ENCODE measurements at regions not wholly inside any gene's neighbourhood (a gene's known extent, or its start where the extent isn't known, plus 50 kb on each side); places are given as distances from the start of the nearest gene placed in this dataset.

DNA sequence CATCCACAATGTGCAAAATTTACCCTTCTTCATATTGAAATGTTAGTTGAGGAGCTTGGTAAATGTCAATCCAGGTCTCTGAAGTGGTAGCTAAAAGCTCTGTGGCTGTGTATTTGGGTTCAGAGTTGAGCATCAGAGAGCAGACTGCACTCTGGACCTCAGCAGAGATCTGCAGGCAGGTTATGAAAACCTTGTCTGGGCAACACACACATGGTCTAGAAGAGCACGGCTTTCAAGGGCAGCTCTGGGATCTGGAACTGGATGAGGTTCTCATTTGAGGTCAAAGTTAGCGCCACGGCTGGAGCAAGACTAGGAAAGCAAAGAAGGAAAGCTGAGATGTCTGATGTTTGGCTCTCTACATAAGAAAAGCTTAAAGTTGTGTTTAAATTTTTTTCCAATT lies 243.0 kb downstream of the SH3BP4 start:
- TF ChIP-seq, protein P1, sequence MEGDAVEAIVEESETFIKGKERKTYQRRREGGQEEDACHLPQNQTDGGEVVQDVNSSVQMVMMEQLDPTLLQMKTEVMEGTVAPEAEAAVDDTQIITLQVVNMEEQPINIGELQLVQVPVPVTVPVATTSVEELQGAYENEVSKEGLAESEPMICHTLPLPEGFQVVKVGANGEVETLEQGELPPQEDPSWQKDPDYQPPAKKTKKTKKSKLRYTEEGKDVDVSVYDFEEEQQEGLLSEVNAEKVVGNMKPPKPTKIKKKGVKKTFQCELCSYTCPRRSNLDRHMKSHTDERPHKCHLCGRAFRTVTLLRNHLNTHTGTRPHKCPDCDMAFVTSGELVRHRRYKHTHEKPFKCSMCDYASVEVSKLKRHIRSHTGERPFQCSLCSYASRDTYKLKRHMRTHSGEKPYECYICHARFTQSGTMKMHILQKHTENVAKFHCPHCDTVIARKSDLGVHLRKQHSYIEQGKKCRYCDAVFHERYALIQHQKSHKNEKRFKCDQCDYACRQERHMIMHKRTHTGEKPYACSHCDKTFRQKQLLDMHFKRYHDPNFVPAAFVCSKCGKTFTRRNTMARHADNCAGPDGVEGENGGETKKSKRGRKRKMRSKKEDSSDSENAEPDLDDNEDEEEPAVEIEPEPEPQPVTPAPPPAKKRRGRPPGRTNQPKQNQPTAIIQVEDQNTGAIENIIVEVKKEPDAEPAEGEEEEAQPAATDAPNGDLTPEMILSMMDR (IDR thresholded peaks at IDR 0.05; ENCODE audit: low read length) = no peak
- TF ChIP-seq EZH2 (optimal IDR thresholded peaks at IDR 0.05; ENCODE audit: low read depth, low read length) = no peak

Measured in MM.1S (cell line).